HUES64 (cell line): ENCODE measurements at regions not wholly inside any gene's neighbourhood (a gene's known extent, or its start where the extent isn't known, plus 50 kb on each side); places are given as distances from the start of the nearest gene placed in this dataset.

Source experiments
- H3K27ac ChIP-seq: 2 replicates; pipeline ENCODE4 v1.7.0; 2013; ENCODE audit warnings: low read depth, low read length, inconsistent platforms
- H3K27me3 ChIP-seq: 2 replicates; pipeline ENCODE4 v1.6.1; 2013; ENCODE audit warnings: mild to moderate bottlenecking, low read length; ENCODE audit not compliant: insufficient read depth
- H3K36me3 ChIP-seq: 2 replicates; pipeline ENCODE4 v1.6.1; 2013; ENCODE audit warnings: mild to moderate bottlenecking, low read length; ENCODE audit not compliant: insufficient read depth
- H3K4me1 ChIP-seq: 2 replicates; pipeline ENCODE4 v1.6.1; 2013; ENCODE audit warnings: mild to moderate bottlenecking, low read length, moderate library complexity; ENCODE audit not compliant: insufficient read depth
- H3K4me3 ChIP-seq: 2 replicates; pipeline ENCODE4 v1.5.1; 2013; ENCODE audit warnings: mild to moderate bottlenecking, low read length, moderate library complexity
- H3K9ac ChIP-seq: 2 replicates; pipeline ENCODE4 v1.6.1; 2013; ENCODE audit warnings: mild to moderate bottlenecking, low read depth, low read length
- H3K9me3 ChIP-seq: 2 replicates; pipeline ENCODE4 v1.6.1; 2013; ENCODE audit warnings: low read depth, low read length; ENCODE audit not compliant: insufficient read depth
- WGBS: fragments of 150-250, 120-280 bp; methylation state at CpG from one replicate; pipeline ENCODE4 v1.1.7; 2013; ENCODE audit warnings: missing lambda C conversion rate; 5-methylcytosine and 5-hydroxymethylcytosine counted together

- WGBS = 91% methylated on average over 7 of the region's 7 CpGs
- no peaks in the 10 kb centered on the region for H3K36me3 ChIP-seq
These were observed 109.0 kb downstream of the TFAP2A start for GRCh38 chr6:10305790-10306415.

GRCh38 chr6:10303608-10304506, 111.0 kb downstream of the TFAP2A start:
- no peaks in the 10 kb centered on the region for H3K36me3 ChIP-seq
- H3K27me3 ChIP-seq = no peaks in the 10 kb centered on the region
- no peak overlapping the region for H3K9ac ChIP-seq
- 92% methylated on average over 6 of the region's 7 CpGs for WGBS
- H3K4me1 ChIP-seq = no peaks in the 10 kb centered on the region
- no peak overlapping the region for H3K4me3 ChIP-seq
- H3K9me3 ChIP-seq = no peaks in the 10 kb centered on the region
- no peak overlapping the region for H3K27ac ChIP-seq

More at GRCh38 chr6:10305790-10306415, 109.0 kb downstream of the TFAP2A start:
- peaks cover 18% of the 10 kb centered on the region for H3K4me1 ChIP-seq
- no peak overlapping the region for H3K27ac ChIP-seq
- no peak overlapping the region for H3K4me3 ChIP-seq
- no peaks in the 10 kb centered on the region for H3K27me3 ChIP-seq
- H3K9ac ChIP-seq = no peak overlapping the region
- H3K9me3 ChIP-seq = no peaks in the 10 kb centered on the region

GRCh38 chr6:10302566-10303235, 112.2 kb downstream of the TFAP2A start:
- Histone ChIP-seq H3K27ac (no peak overlapping the region), H3K36me3 (no peaks in the 10 kb centered on the region), H3K4me1 (no peaks in the 10 kb centered on the region), H3K27me3 (no peaks in the 10 kb centered on the region), H3K4me3 (no peak overlapping the region), H3K9ac (no peak overlapping the region), H3K9me3 (no peaks in the 10 kb centered on the region)
- 100% methylated on average over 2 of the region's 6 CpGs for WGBS

GRCh38 chr6:10300071-10300470, 114.8 kb downstream of the TFAP2A start:
- no peak overlapping the region for H3K9ac ChIP-seq
- H3K27ac ChIP-seq = no peak overlapping the region
- H3K27me3 ChIP-seq = no peaks in the 10 kb centered on the region
- no peak overlapping the region for H3K4me3 ChIP-seq
- no peaks in the 10 kb centered on the region for H3K36me3 ChIP-seq
- no peaks in the 10 kb centered on the region for H3K9me3 ChIP-seq
- 95% methylated on average over 2 of the region's 2 CpGs for WGBS
- H3K4me1 ChIP-seq = no peaks in the 10 kb centered on the region

GRCh38 chr6:10297832-10298231, 117.0 kb downstream of the TFAP2A start:
- Histone ChIP-seq H3K4me3 (no peak overlapping the region), H3K27ac (no peak overlapping the region), H3K36me3 (no peaks in the 10 kb centered on the region), H3K4me1 (no peaks in the 10 kb centered on the region), H3K9ac (no peak overlapping the region), H3K9me3 (no peaks in the 10 kb centered on the region), H3K27me3 (no peaks in the 10 kb centered on the region)
- 95% methylated on average over 4 of the region's 4 CpGs for WGBS

DNA sequence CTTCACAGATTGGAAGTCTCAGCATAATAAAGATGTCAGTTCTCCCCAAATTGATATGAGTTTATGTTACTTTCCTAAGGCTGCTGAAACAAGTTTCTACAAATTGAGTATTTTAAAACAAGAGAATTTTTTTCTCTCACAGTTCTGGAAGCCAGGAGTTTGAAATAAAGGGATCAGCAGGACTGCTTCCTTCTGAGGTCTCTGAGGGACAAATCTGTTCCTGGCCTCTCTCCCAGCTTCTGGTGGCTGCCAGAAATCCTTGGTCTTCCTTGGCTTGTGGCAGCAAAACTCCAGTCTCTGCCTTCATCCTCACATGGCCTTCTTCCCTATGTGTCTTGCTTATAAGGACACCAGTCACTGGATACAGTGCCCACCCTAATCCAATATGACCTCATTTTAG, 136.1 kb downstream of the TFAP2A start:
- Histone ChIP-seq H3K9me3 (no peaks in the 10 kb centered on the region), H3K27me3 (no peaks in the 10 kb centered on the region), H3K4me3 (no peak overlapping the region), H3K4me1 (no peaks in the 10 kb centered on the region), H3K9ac (no peak overlapping the region), H3K36me3 (no peaks in the 10 kb centered on the region), H3K27ac (no peak overlapping the region)

DNA sequence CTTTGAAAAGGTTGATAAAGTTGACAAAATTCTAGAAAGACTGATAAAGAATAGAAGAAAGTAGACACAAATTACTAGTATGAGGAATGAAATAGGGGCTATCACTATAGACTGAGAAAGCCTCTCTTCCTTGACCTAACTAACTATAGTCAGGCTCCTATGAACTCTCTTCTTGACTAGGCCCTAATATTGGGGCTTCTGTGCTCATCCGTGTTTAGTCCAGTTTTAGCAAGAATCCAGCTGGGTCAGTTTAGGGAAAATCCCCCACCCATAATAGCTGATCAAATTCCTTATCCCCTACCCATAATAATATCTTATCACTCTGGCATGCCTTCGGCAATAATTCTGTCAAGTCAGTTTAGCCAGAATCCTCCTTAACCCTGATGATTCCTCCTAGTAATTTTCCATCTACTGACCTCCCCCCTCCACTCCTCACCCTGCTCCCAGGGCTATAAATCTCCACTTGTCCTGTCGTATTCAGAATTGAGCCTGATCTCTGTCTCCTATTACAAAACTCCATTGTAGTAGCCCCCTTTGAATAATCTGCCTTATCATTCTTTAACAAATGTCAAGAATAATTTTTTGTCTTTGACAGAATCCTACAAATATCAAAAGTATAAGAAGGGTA, 138.1 kb downstream of the TFAP2A start:
- Histone ChIP-seq H3K36me3 (no peaks in the 10 kb centered on the region), H3K27me3 (no peaks in the 10 kb centered on the region), H3K9ac (no peak overlapping the region), H3K27ac (no peak overlapping the region), H3K4me3 (no peak overlapping the region), H3K9me3 (no peaks in the 10 kb centered on the region), H3K4me1 (peaks cover 9% of the 10 kb centered on the region; the same call in 1 of the 2 replicates)
- 85% methylated on average over 3 of the region's 3 CpGs for WGBS

DNA sequence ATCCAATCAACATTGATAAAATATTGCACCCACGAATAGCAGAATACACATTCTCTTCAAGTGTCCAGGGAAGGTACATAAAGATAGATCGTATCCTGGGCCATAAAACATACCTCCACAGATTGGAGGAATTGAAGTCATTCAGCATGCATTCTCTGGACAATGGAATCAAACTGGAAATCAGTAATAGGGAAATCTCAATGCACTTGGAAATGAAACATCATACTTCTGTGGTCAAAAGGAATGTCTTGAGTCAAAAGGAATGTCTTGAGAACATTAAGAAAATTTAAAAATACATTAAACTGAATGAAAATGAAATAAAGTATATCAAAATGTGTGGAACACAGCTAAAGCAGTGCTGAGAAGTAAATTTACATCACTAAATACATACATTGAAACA, 138.8 kb downstream of the TFAP2A start:
- Histone ChIP-seq H3K36me3 (no peaks in the 10 kb centered on the region), H3K9me3 (no peaks in the 10 kb centered on the region), H3K27me3 (no peaks in the 10 kb centered on the region), H3K27ac (no peak overlapping the region), H3K4me3 (no peak overlapping the region), H3K9ac (no peak overlapping the region), H3K4me1 (peaks cover 9% of the 10 kb centered on the region; the same call in 1 of the 2 replicates)
- WGBS = 93% methylated on average over 2 of the region's 2 CpGs

GRCh38 chr6:10272591-10272990, 142.3 kb downstream of the TFAP2A start:
- no peak overlapping the region for H3K27ac ChIP-seq
- H3K9me3 ChIP-seq = no peaks in the 10 kb centered on the region
- H3K4me1 ChIP-seq = peaks cover 28% of the 10 kb centered on the region
- H3K9ac ChIP-seq = no peak overlapping the region
- H3K27me3 ChIP-seq = no peaks in the 10 kb centered on the region
- 89% methylated on average over 2 of the region's 2 CpGs for WGBS
- no peaks in the 10 kb centered on the region for H3K36me3 ChIP-seq
- H3K4me3 ChIP-seq = no peak overlapping the region

DNA sequence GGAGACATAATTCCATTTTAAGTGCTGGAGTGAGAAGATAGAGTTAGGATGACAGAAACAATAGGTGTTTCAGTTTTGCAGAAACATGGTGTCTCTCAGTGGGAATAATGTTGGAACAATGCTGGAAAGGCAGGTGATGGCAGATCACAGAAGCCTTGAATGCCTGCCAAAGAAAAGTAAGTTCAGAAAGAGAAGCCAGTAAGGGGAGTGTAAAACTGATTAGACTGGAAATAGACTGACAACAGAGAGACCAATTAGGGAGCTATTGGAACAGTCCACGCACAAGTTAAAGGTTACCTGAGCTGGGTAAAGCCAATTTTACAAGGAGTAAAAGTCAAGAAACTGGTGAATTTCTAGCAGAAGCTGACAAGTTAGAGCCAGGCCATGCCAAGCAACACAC, 142.9 kb downstream of the TFAP2A start:
- no peaks in the 10 kb centered on the region for H3K9me3 ChIP-seq
- H3K27me3 ChIP-seq = no peaks in the 10 kb centered on the region
- 90% methylated on average over 1 of the region's 1 CpG for WGBS
- H3K9ac ChIP-seq = no peak overlapping the region
- H3K4me1 ChIP-seq = peaks cover 34% of the 10 kb centered on the region
- H3K36me3 ChIP-seq = no peaks in the 10 kb centered on the region
- H3K4me3 ChIP-seq = no peak overlapping the region
- H3K27ac ChIP-seq = no peak overlapping the region
